ENCODE measurements at regions not wholly inside any gene's neighbourhood (a gene's known extent, or its start where the extent isn't known, plus 50 kb on each side); places are given as distances from the start of the nearest gene placed in this dataset.

DNA sequence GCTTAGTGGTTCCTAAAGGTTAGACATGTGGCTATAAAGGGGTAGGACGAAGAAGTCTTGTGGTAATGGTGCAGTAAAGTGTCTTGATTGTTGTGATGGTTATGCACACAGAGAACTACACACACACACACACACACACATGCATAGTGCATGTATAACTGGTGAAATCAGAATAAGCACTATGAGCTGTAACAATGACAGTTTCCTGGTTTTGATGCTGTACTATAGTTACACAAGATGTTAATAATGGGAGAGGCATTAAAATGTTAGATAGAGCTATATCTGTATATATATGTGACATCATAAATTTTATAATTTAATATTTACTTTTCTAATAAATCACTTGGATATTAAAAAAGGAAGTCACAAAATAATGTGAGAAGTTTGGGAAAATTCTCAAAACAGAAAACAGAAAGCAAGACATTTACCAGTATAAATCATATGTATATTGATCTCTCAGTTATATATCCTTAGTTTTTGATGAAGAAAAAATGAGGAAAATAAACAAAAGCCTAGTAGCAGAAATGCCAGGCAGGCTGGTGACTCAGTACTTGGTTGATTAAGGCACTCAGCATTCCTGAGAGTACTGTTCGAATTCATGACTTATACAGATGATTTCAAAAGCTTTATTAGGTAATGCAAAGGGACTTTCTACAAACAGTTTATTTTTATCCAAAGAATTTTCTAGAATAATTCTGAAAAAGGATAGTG is 350.5 kb upstream of the DAB2 start:
- no peak for TF ChIP-seq CTCF (IDR thresholded peaks at IDR 0.05; ENCODE audit: low read depth, low read length)
- no peak overlapping the region for H3K4me3 ChIP-seq (replicated peaks in 1 of 2; ENCODE audit: low read depth in 2 of 2, low read length in 2 of 2)
- DNase-seq (ENCODE audit: low read depth in 2 of 2), result peak; percentile 74 to 95

- no peak for DNase-seq (ENCODE audit: low read depth in 2 of 2)
- no peak for TF ChIP-seq CTCF (IDR thresholded peaks at IDR 0.05; ENCODE audit: low read depth, low read length)
- no peak overlapping the region for H3K4me3 ChIP-seq (replicated peaks in 1 of 2; ENCODE audit: low read depth in 2 of 2, low read length in 2 of 2)
These were observed 349.8 kb upstream of the DAB2 start for GRCh38 chr5:39774605-39775004.

DNA sequence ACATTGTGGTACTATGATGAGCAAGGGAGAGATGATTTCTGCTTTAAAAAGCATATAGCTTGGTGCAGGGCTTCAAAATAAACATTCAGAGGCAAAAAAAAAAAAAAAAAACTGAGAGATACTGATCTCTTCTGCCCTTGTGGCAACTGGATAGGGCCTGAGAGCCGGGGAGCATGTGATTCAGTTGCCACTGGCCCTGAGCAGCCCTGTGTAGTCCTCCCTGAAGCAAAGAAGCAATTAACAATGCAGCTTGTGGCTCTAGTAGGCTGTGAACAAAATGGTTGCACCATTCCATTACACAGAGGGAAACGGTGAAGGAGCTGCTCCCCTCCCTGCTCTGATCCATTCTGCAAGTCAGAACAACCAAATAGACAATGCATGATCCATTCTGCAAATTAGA is 347.5 kb upstream of the DAB2 start:
- DNase-seq (ENCODE audit: low read depth in 2 of 2), result no peak
- no peak overlapping the region for H3K4me3 ChIP-seq (replicated peaks in 1 of 2; ENCODE audit: low read depth in 2 of 2, low read length in 2 of 2)
- TF ChIP-seq CTCF (IDR thresholded peaks at IDR 0.05; ENCODE audit: low read depth, low read length), result no peak

GRCh38 chr5:39767916-39768315 is 343.1 kb upstream of the DAB2 start:
- TF ChIP-seq CTCF (IDR thresholded peaks at IDR 0.05; ENCODE audit: low read depth, low read length), result no peak
- peak in 1 of 2 donors; percentile 64 for DNase-seq (ENCODE audit: low read depth in 2 of 2)
- no peak overlapping the region for H3K4me3 ChIP-seq (replicated peaks in 1 of 2; ENCODE audit: low read depth in 2 of 2, low read length in 2 of 2)

GRCh38 chr5:39765366-39765765 is 340.6 kb upstream of the DAB2 start:
- TF ChIP-seq CTCF (IDR thresholded peaks at IDR 0.05; ENCODE audit: low read depth, low read length), result no peak
- no peak overlapping the region for H3K4me3 ChIP-seq (replicated peaks in 1 of 2; ENCODE audit: low read depth in 2 of 2, low read length in 2 of 2)
- peak; percentile 44 to 55 for DNase-seq (ENCODE audit: low read depth in 2 of 2)

- H3K4me3 ChIP-seq (replicated peaks in 1 of 2; ENCODE audit: low read depth in 2 of 2, low read length in 2 of 2), result no peak overlapping the region
- TF ChIP-seq CTCF (IDR thresholded peaks at IDR 0.05; ENCODE audit: low read depth, low read length), result no peak
- no peak for DNase-seq (ENCODE audit: low read depth in 2 of 2)
These were observed 338.0 kb upstream of the DAB2 start for GRCh38 chr5:39762761-39763160.
